Stimulated activated CD8-positive, alpha-beta memory T cell treated with anti-CD3 and anti-CD28 coated beads, Interleukin-2, amount 100 ng/mL, for 48 hours (primary cell): ENCODE measurements at regions not wholly inside any gene's neighbourhood (a gene's known extent, or its start where the extent isn't known, plus 50 kb on each side); places are given as distances from the start of the nearest gene placed in this dataset.

Source experiments
- DNase-seq, 2 donors: peaks; one replicate each; pipeline ENCODE4 v3.0.0-alpha.2; 2020; ENCODE audit warnings: low read depth in 2 of 2

DNA sequence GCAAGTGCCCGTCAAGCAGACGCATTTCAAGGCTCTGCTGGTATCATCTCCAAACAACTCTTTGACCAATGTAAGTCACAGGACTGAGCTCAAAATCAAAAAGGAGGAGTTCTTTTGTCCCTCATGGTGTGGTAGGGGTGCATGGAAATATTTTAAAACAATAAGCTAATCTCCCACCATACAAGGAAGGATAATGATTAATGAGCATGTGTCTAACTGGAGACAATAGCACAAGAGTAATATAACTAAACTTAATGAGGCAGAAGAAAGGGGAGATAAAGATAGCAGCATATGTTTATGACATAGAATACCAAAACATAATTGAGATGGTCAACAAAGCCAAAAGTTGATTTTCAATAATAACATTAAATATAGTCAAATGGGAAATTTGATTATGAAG lies 668.0 kb upstream of the ZP4 start:
- DNase-seq: no peak

- DNase-seq: no peak
Observed at GRCh38 chr1:238558156-238558555, 667.4 kb upstream of the ZP4 start.

DNA sequence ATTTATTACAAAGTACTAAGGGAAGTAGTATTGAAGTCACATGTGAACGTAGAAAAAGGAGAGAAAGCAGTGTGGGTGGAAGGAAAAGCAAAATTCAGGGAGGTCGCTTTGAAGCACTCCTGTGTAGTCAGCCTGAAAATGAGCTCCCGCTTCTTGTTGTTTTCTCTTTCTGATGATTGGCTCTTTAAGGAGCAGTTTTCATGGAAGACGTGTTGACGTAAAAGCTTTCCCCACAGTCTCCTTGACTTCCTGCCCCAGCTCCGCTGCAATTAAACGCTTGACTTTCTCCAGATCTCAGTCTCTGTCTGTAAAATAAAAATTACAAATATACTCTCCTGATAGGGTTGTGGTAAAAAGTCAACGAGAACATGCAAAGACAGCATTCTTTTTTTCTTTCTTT lies 661.5 kb upstream of the ZP4 start:
- no peak for DNase-seq

- no peak for DNase-seq
Observed at GRCh38 chr1:238549137-238549536, 658.4 kb upstream of the ZP4 start.

DNA sequence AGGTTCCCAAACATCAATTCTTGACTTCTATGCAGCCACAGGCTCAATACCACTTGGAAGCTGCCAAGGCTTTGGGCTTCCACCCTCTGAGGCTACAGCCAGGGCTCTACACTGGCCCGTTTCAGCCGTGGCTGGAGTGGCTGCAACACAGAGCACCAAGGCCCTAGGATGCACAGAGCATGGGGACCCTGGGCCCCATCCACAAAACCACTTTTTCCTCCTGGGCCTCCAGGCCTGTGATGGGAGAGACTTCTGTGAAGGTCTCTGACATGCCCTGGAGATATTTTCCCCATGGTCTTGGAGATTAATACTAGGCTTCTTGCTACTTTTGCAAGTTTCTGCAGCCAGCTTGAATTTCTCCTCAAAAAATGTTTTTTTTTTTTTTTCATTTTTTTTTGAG lies 655.4 kb upstream of the ZP4 start:
- no peak for DNase-seq

DNA sequence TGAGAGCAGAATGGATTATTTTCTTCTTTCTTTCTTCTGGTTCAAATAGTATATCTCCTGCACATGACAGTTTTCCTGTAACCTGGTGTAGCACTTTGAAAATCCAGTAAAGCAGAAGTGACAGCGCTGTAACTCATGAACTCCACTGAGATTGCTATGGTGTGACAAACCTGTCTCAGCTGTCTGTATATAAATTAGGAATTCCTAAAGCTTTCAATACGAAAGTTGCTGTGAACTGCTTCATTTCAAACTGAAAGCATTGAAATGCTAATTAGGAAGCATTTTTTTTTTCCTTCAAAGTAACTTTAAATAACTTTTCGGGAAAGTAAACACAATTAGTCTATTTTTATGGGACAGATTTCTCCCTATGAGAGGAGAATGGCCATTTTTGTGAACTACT lies 646.9 kb upstream of the ZP4 start:
- no peak for DNase-seq

DNA sequence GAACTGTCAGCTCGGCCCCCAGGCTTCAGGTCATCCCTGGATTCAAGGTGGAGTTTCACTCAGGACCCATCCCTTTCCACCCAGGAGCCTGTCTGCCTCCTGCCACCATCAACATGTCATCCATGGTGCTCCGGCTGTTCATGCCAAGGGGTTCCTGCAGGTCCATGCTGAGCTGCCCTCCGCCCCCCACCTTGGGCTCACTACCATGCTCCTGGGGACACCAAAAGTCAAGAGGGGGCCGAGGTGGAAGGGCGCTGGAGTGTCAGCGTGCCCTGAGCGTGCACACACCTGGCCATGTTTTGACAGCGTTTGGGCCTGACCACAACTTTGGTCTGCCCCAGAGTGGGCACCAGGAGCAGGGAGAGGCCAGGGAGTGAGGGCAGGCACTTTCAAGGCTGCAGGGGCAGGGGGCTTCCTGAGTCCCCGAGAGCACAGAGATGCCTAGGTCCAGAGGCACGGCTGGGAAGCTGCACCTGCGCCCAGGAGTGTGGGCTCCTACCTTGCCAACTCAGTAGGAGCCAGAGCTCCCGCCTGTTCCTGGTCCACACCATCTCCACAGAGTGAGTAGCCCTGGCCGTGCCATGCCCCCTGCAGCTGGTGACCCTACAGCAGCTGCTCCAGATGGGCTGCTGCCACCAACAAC lies 639.6 kb upstream of the ZP4 start:
- no peak for DNase-seq

- no peak for DNase-seq
Observed at GRCh38 chr1:238517711-238518110, 627.0 kb upstream of the ZP4 start.

DNA sequence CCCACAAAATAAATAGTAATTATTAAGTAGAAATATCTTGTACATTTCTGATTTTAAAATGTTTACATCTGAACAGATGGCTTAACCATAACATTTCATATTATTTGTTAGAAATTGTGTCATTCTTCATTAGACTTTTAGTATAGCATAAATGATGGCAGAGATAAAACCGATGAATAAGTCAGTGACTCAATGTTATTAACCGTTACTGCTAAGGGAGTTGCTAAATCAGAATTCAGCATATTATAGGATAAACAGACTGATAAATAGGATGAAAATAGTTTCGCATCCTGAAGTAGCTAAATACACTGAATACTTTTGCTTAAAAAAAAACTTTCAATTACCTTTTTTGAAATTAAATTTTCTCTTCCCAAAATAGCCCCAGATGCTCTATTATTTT lies 610.6 kb upstream of the ZP4 start:
- no peak for DNase-seq

GRCh38 chr1:238499021-238499420 lies 608.3 kb upstream of the ZP4 start:
- no peak for DNase-seq

GRCh38 chr1:238492271-238492670 lies 601.5 kb upstream of the ZP4 start:
- DNase-seq: no peak

- no peak for DNase-seq
Observed at GRCh38 chr1:238491265-238491664, 600.5 kb upstream of the ZP4 start.

- no peak for DNase-seq
Observed at GRCh38 chr1:238489006-238489405, 598.3 kb upstream of the ZP4 start.

GRCh38 chr1:238488401-238488800 lies 597.7 kb upstream of the ZP4 start:
- no peak for DNase-seq

DNA sequence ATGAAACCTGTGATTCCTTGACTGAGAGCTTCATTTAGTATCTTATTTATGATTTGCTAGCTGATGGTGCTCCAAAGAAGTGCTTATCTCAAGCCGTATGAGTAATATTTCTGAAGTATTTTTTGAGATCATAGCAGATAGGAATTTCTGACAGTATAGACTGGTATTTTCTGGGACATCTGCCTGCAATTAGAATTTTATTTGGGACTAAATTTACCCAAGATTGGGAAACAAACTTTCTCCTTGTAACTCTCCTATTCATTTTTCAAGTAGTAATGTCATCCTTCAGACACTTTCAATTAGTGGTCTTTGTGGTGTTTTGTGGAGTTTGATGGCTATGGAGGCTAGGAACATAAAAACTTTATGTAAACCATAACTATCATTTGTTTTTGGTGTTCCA lies 597.2 kb upstream of the ZP4 start:
- no peak for DNase-seq

GRCh38 chr1:238485912-238486209 lies 595.1 kb upstream of the ZP4 start:
- no peak for DNase-seq

GRCh38 chr1:238485057-238485911 lies 594.6 kb upstream of the ZP4 start:
- no peak for DNase-seq

GRCh38 chr1:238484121-238484520 lies 593.4 kb upstream of the ZP4 start:
- DNase-seq: no peak

- DNase-seq: no peak
Observed at GRCh38 chr1:238476841-238477240, 586.1 kb upstream of the ZP4 start.

GRCh38 chr1:238475712-238476111 lies 585.0 kb upstream of the ZP4 start:
- no peak for DNase-seq

GRCh38 chr1:238474263-238474662 lies 583.5 kb upstream of the ZP4 start:
- DNase-seq: no peak

DNA sequence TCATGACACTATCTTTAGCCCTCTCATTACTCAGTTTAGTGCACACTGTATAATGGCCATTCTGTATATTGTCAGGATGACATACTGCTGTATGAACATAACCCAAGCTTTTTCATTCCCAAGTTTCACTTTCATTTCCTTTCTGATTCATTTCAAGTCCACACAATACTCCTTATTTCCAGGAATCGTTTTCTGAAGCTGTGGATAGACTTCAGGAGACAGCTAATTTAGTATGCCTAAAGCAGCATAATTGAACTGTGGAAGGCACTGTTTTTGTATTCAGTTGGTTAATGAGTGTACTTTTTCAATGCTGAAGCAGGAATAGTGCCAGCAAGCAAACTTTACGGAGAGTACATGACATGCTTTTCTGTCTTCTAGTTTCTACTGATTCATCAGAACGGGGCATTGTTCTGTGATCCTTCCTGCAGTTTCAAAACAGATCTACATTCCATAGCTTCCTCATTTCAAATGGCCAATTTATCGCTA lies 578.5 kb upstream of the ZP4 start:
- DNase-seq: no peak

DNA sequence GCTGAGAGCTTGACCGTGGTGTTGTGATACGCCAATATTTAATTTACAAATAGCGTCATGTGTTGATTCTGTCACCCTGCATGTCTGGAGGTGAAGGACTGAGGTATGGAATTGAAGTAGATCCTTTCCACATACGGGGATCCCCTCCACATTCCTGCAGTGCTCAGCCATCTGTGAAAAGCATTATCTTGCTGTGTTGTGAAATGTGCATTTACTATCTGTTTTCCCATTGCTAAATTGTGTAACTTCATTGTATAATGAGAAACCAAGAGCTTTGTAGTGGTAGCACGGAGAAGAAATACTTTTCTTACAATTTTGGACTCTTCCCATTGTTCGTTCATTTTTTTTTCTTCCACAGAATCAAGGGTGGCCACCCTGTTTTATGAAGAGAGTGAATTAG lies 577.3 kb upstream of the ZP4 start:
- no peak for DNase-seq

- DNase-seq: no peak
Observed at GRCh38 chr1:238466459-238466858, 575.7 kb upstream of the ZP4 start.
